Nephron progenitor cell (in vitro differentiated cells): ENCODE measurements at regions not wholly inside any gene's neighbourhood (a gene's known extent, or its start where the extent isn't known, plus 50 kb on each side); places are given as distances from the start of the nearest gene placed in this dataset.

Experiments used
- DNase-seq: peaks from one replicate; pipeline ENCODE4 v3.0.0; 2021
- H3K27ac Mint-ChIP-seq: 2 replicates; pipeline ENCODE4 v1.8.0; 2021; ENCODE audit warnings: mild to moderate bottlenecking, moderate library complexity, mixed read lengths
- H3K27me3 Mint-ChIP-seq: 2 replicates; pipeline ENCODE4 v1.8.0; 2021; ENCODE audit warnings: mild to moderate bottlenecking, low read depth, mixed read lengths; ENCODE audit not compliant: poor library complexity
- H3K36me3 Mint-ChIP-seq: 2 replicates; pipeline ENCODE4 v1.8.0; 2021; ENCODE audit warnings: low read depth, mixed read lengths
- H3K4me1 Mint-ChIP-seq: 2 replicates; pipeline ENCODE4 v1.8.0; 2021; ENCODE audit warnings: mixed read lengths
- H3K4me3 Mint-ChIP-seq: 2 replicates; pipeline ENCODE4 v1.8.0; 2021; ENCODE audit warnings: mild to moderate bottlenecking, moderate library complexity, mixed read lengths
- H3K9me3 Mint-ChIP-seq: 2 replicates; pipeline ENCODE4 v1.8.0; 2021; ENCODE audit warnings: mild to moderate bottlenecking, moderate library complexity, mixed read lengths
- TF ChIP-seq, protein P1 (sequence below): fragments of 200-600 bp; sonication (generic); IDR thresholded peaks from 2 replicates; pipeline ENCODE4 v1.5.0; 2021; ENCODE audit warnings: antibody characterized with exemption

DNA sequence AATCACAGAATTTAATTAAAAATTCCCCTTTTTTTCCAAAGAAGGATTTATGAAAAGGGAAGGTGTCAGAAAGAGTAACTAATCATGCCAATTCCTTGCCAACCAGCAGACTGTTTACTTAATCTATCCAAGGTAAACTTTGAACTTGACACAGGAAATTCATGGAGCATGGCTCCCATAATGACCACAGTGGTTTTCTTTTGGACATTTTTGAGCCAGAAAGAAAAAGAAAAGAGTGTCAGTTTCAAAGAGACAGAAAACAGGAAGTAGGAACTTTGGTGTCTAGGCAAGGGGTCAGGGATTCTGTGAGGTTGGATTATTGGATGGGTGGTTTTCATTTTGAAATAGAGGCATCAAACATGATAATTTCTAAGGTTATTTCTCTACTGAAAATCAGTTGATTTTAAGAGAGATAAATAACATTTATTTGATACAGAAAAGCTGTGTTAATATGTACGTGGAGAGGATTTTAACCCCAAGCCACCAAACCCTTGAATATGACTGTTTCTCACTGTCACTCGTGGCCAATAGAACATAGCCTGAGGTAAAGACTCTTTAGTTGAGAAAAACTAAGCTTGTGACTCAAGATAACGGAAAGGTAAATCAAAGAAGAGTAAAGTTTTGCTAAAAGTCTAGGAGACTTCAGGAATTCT, 196.1 kb downstream of the TTC6 start:
- no peak overlapping the region for H3K4me3 Mint-ChIP-seq
- DNase-seq = no peak
- TF ChIP-seq, protein P1, sequence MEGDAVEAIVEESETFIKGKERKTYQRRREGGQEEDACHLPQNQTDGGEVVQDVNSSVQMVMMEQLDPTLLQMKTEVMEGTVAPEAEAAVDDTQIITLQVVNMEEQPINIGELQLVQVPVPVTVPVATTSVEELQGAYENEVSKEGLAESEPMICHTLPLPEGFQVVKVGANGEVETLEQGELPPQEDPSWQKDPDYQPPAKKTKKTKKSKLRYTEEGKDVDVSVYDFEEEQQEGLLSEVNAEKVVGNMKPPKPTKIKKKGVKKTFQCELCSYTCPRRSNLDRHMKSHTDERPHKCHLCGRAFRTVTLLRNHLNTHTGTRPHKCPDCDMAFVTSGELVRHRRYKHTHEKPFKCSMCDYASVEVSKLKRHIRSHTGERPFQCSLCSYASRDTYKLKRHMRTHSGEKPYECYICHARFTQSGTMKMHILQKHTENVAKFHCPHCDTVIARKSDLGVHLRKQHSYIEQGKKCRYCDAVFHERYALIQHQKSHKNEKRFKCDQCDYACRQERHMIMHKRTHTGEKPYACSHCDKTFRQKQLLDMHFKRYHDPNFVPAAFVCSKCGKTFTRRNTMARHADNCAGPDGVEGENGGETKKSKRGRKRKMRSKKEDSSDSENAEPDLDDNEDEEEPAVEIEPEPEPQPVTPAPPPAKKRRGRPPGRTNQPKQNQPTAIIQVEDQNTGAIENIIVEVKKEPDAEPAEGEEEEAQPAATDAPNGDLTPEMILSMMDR = no peak
- H3K27me3 Mint-ChIP-seq = peaks cover 8% of the 10 kb centered on the region
- H3K9me3 Mint-ChIP-seq = peaks cover 4% of the 10 kb centered on the region
- H3K27ac Mint-ChIP-seq = peak overlapping the region; percentile 83
- H3K4me1 Mint-ChIP-seq = peaks cover 5% of the 10 kb centered on the region
- no peaks in the 10 kb centered on the region for H3K36me3 Mint-ChIP-seq

DNA sequence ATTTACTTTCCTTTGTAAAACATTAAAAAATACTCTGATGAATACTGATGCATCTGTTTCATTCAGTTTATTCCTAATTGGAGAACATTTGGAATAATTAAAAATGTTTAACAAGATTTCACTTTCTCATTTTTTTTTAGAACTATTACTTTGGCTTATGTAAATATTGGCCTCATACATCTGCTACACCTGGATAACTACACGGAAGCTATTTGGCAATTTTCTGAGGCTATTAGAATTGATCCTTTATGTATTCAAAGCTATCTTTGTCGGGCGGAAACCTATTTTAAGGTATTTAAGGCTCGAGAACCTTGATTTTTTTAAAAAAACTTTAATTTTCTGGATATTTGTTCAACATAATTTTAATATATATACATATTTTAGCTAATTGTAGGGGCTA, 196.7 kb downstream of the TTC6 start:
- no peak overlapping the region for H3K27ac Mint-ChIP-seq
- no peak for DNase-seq
- H3K9me3 Mint-ChIP-seq = no peaks in the 10 kb centered on the region
- H3K4me3 Mint-ChIP-seq = no peak overlapping the region
- H3K4me1 Mint-ChIP-seq = peaks cover 5% of the 10 kb centered on the region
- TF ChIP-seq, protein P1 = no peak
- no peaks in the 10 kb centered on the region for H3K36me3 Mint-ChIP-seq
- peaks cover 8% of the 10 kb centered on the region for H3K27me3 Mint-ChIP-seq

DNA sequence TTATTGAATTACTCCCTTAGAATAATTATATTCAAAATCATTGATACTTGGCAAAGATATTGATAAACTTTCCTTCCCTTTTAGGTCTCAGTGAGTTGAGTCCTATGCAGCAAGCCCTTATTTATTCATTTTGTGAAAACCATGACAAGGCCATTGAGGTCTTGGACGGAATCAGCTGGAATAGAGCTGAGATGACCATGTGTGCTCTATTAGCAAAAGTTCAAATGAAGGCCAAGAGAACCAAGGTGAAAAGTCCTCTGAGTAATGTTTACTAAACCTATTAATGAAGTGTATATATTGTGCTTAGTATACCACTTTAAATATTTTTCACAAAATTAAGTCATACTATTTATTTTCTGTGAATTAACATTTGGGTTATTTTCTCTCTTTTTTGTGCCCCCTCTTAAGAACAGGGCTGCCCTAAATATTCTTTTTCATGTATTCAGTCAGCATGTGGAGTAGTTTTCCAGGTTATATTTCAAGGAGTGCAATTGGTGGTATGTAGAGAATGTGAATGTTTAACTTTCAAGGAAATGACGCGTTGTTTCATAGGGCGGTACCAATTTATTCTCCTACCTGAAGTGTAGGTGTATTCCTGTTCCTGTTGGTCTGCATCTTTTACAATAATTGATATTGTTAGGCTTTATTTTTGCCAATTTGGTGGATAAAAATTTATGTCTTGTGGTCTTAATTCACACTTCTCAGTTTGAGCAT, 201.4 kb downstream of the TTC6 start:
- Mint-ChIP-seq H3K36me3 (no peaks in the 10 kb centered on the region), H3K9me3 (no peaks in the 10 kb centered on the region), H3K4me3 (no peak overlapping the region), H3K4me1 (no peaks in the 10 kb centered on the region), H3K27ac (no peak overlapping the region), H3K27me3 (no peaks in the 10 kb centered on the region)
- TF ChIP-seq, protein P1 = no peak
- no peak for DNase-seq

DNA sequence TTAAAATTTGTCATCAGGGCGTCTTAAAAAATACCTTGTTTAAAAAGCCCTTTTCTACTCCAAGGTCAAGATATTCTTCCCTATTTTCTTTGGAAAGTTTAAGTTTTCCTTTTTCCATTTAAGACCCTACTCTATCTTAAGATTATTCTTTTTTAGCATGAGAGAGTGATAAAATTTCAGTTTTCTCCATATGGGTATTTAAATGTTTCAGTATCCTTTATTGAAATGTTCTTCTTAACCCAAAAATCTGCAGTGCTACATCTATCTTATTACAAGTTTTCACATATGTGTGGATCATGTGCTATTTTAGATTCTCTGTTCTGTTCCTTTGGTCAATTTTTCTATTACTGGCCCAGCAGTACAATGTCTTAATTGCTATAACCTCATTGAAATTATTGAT, 202.2 kb downstream of the TTC6 start:
- no peaks in the 10 kb centered on the region for H3K36me3 Mint-ChIP-seq
- H3K9me3 Mint-ChIP-seq = no peaks in the 10 kb centered on the region
- no peak overlapping the region for H3K4me3 Mint-ChIP-seq
- DNase-seq = no peak
- no peaks in the 10 kb centered on the region for H3K4me1 Mint-ChIP-seq
- no peak overlapping the region for H3K27ac Mint-ChIP-seq
- H3K27me3 Mint-ChIP-seq = peaks cover under 1% of the 10 kb centered on the region
- TF ChIP-seq, protein P1 = no peak

DNA sequence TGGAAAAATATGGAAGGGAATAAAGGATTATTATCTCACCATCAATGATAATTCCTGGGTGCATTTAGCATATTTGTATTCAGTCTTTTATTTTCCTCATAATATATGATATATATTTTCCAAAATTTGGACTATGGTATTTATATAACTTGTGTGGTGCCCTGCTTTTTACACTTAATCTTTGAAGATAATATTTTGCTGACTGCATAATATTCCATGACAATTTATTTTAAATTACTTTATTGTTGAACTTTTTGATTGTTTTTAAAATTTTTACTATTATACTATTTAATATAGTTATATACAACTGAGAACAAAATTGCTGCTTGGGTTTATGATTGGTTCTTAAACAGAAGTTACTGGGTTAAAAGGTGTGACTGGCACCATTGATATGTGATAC, 212.3 kb downstream of the TTC6 start:
- TF ChIP-seq, protein P1 = no peak
- Mint-ChIP-seq H3K9me3 (no peaks in the 10 kb centered on the region), H3K27me3 (peaks cover 8% of the 10 kb centered on the region), H3K4me1 (no peaks in the 10 kb centered on the region), H3K27ac (no peak overlapping the region), H3K4me3 (no peak overlapping the region), H3K36me3 (no peaks in the 10 kb centered on the region)
- no peak for DNase-seq
